ENCODE measurements at regions not wholly inside any gene's neighbourhood (a gene's known extent, or its start where the extent isn't known, plus 50 kb on each side); places are given as distances from the start of the nearest gene placed in this dataset.
"Not testable (repeated sequence)": the region's sequence is repeated elsewhere in the genome, so short reads cannot be mapped to it uniquely, and the experiment has no call there.

GRCh38 chrX:128619490-128619889, 567.3 kb upstream of the ACTRT1 start:
- DNase-seq (ENCODE audit: low spot score) = no peak

- no peak for DNase-seq (ENCODE audit: low spot score)
Measured at GRCh38 chrX:128616933-128617332, 564.7 kb upstream of the ACTRT1 start.

DNA sequence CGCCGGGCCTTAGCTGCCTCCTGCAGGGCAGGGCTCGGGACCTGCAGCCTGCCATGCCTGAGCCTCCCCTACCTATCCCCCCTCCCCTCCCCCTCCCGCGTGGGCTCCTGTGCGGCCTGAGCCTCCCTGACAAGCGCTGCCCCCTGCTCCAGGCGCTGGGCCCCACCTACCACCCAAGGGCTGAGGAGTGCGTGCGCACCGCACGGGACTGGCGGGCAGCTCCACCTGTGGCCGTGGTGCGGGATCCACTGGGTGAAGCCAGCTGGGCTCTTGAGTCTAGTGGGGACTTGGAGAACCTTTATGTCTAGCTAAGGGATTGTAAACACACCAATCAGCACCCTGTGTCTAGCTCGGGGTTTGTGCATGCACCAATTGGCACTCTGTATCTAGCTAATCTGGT, 554.6 kb upstream of the ACTRT1 start:
- not testable (repeated sequence) for DNase-seq (ENCODE audit: low spot score)

DNA sequence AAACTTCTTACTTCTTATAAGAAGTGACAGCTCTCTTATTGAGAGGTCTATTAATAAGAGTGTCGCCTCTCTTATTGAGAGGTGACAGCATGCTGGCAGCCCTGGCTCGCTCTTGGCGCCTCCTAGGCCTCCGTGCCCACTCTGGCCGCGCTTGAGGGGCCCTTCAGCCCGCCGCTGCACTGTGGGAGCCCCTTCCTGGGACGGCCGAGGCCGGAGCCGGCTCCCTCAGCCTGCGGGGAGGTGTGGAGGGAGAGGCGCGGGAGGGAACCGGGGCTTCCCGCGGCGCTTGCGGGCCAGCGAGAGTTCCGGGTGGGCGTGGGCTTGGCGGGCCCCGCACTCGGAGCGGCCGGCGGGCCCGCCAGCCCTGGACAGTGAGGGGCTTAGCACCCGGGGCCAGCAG, 554.2 kb upstream of the ACTRT1 start:
- DNase-seq (ENCODE audit: low spot score) = not testable (repeated sequence)

GRCh38 chrX:128601706-128602105, 549.5 kb upstream of the ACTRT1 start:
- no peak for DNase-seq (ENCODE audit: low spot score)

- no peak for DNase-seq (ENCODE audit: low spot score)
Measured at GRCh38 chrX:128599632-128600031, 547.4 kb upstream of the ACTRT1 start.

DNA sequence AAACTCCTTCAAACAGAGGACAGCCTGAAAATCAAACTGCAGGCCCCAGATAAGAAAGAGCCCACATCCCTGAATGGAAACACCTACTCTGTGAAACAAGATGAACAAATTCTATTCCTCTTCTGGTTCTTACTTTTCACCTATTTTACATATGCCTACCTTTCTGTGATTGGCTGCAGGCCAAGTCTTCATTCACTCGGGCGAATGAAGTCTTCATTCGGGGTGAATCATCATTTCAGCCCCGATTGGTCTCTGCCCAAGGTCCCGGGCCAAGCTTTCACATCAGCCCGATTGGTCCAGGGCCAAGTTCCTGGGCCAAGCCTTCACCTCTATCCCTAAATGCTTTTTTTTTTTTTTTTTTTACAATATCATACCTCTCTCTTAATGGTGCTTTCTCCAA, 529.8 kb upstream of the ACTRT1 start:
- DNase-seq (ENCODE audit: low spot score) = no peak

DNA sequence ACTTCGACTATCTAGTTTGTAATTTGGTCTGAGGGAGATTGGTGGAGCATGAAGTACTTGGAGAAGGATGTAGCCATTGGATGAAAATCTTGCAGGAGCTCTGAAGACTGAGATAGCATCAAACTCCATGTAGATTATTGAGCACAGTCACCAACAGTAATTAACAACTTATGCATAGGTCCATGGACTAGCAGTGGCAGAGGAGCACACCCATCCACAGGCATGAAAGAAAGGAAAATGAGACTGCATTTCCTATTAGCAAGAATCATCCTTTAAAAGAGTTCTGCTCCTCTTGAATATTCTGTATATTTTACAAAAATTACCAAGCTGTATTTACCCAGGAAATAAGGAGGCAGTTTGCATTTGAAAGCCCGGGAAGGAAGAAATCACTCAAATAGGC, 529.4 kb upstream of the ACTRT1 start:
- no peak for DNase-seq (ENCODE audit: low spot score)

DNA sequence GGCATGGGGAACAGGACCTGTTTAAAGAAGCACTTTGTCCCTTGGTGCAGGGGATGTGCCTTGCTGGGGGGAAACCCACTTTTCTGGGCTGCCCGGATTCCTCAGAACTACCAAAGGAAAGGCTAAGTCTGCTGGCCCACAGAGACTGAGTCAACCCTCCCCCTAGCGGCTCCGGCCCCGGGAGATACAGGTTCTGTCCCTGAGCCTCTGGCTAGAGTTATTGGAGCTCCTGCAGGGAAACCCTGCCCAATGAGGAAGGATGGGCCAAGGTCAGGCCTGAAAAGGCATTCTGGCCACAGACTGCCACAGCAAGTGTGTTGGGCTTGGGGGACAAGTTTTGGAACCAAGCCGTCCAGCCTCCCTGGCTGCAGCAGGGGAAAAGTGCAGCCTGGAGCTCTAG, 490.9 kb upstream of the ACTRT1 start:
- DNase-seq (ENCODE audit: low spot score) = no peak

- no peak for DNase-seq (ENCODE audit: low spot score)
Measured at GRCh38 chrX:128518508-128518907, 466.3 kb upstream of the ACTRT1 start.

- no peak for DNase-seq (ENCODE audit: low spot score)
Measured at GRCh38 chrX:128517691-128518090, 465.5 kb upstream of the ACTRT1 start.

DNA sequence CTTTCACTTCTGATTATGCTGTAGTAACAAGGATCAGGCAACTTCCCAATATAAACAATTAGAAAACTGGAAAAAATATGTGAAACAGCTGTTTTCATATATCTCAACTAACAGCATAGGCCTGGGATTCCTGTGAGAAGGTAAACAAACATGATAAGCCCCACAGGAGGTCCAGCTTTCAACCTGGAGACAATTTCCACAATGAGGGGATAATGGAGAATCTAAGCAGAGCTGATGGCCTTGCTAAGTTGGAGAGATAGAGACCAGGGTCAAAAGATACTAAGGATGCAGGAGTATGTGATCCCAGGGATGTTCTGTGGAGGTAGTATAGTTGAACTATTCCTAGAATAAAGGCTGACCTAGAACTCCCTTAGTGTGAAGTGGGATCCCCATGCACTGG, 452.3 kb upstream of the ACTRT1 start:
- no peak for DNase-seq (ENCODE audit: low spot score)

DNA sequence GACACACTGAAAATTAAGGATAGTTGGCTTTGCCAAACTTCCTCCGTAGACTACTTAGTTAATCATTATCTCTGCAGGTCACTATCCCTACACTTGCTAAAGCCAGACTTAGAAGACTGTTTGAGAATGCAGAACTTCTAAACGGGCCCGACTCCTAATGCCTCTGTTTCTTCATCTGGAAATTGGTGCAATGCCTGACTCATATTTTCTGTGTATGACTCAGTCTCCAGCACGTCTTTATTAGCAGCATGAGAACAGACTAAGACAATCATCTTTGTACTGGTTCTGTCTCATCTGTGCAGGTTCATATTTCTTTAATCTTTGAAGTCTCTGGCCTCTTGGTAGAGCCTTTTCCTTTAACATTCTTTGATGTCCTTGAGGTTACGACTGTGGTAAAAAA, 411.9 kb upstream of the ACTRT1 start:
- no peak for DNase-seq (ENCODE audit: low spot score)

- no peak for DNase-seq (ENCODE audit: low spot score)
Measured at GRCh38 chrX:128460835-128461234, 408.6 kb upstream of the ACTRT1 start.

GRCh38 chrX:128458888-128459287, 406.7 kb upstream of the ACTRT1 start:
- DNase-seq (ENCODE audit: low spot score) = no peak

DNA sequence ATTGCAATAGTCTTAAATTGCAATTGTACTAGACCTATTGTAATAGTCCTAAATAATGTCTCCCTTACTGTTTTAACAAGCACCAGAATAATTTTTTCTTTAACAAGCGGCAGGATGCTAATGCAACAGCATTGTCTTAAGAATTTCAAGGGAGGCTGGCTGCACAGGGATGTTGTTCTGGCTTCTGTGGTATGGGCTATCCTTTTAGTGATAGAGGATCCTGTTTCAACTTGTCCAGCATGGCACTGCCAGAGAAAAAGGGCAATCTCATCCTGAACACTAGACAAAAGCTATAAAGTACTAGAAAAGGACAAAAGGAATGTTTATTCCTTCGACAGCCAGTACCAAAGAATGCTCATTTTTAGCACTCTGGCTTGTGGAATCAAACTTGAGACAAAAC, 405.5 kb upstream of the ACTRT1 start:
- DNase-seq (ENCODE audit: low spot score) = no peak

DNA sequence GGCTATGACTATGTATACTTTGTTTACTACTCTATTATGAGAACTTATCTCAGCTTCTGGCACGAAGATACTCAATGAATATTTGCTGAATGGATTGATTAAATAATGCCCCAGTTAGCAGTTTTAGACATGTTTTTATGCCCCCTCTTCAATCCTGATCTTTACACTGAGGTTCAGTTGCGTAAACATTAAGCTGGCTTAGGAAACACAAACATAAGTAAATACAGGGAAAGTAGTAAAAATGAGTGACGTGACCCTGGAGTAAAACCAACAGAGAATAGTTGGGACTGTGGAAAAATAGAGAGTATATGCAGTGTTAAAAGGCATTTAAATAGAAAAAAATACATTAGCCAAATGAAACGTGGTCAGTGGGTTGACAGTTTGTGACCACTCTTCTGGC, 387.0 kb upstream of the ACTRT1 start:
- no peak for DNase-seq (ENCODE audit: low spot score)

DNA sequence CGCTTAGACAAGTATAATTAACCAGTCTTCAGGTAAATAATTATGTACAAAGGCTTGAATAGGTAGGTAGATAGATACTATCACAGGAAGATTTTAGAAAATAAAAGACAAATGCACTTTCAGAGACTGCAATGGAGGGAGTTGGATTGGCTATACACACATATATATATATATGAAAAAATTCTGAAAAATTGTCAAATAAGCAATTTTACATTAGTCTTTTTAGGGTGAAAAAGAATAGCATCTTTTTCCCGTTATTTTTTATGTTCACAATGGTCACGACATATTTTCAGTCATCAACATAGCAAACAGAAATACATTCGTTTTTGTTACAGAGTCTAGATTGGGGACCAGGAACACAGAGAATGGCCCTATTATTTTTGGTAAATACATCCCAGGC, 385.9 kb upstream of the ACTRT1 start:
- DNase-seq (ENCODE audit: low spot score) = no peak

DNA sequence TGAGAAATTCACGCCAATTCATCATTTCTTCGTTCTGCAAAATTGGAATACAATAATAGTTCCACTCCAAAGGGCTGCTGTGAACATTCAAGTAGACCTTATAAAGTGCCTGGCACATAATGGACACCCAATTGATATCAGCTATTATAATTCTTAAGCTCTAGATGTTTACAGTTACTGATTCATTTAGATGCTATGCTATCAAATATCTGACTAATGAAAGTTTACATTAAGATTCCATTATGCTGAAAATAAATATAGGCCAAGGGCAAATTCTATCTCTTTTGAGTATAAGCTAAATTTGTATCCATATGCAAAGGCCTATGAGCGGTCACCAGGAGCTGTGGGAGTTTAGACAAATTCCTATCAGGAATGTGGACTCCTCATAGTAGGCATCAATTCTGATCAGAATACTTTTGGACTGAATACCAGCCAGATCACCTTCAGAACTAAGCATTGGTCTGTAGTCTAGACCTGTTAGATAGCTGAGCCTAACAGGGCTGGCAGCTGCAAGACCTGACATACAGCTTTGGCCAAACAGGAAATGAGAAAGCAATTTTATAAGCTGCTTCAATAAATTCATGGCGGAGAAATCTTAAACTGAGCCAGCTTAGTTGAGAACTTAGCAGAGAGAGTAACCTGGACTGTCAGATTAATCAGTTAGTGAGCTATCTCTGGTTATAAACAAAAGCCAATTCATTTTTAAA, 384.3 kb upstream of the ACTRT1 start:
- DNase-seq (ENCODE audit: low spot score) = no peak

DNA sequence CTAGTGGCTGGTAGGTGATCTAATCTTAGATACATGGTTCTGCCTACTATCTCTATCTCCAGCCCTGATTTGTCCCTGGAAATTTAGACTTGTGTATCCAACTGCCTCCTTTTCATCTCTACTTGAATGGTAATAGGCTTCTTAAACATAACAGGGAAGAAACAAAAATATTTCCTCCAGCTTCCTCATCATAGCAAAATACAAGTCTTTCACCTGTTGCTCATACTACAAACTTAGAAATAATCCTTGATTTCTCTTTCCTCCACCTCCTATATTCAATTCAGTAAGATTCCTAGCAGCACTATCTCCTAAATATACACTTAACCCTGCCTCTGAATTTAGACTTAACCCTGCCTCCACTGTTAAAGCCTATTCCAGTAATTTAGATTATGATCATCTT, 373.3 kb upstream of the ACTRT1 start:
- no peak for DNase-seq (ENCODE audit: low spot score)

GRCh38 chrX:128408842-128409241, 356.6 kb upstream of the ACTRT1 start:
- DNase-seq (ENCODE audit: low spot score) = no peak

- no peak for DNase-seq (ENCODE audit: low spot score)
Measured at GRCh38 chrX:128396601-128397000, 344.4 kb upstream of the ACTRT1 start.

DNA sequence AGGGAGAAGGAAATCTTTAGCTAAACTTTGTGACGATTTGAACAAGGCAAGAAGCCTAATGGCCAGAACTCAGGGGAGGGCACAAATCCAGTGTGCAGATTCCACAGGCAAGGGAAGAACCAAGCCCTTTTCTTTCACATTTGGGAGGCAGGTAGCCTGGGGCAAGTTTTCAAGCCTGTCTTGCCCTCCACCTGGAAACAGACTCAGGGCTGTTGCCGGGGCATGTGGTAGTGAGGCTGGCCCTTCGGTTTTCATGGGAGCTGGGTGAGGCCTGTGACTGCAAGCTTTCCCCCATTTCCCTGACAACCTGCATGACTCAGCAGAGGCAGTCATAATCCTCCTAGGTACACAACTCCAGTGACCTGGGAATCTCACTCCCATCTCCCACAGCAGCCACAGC, 331.6 kb upstream of the ACTRT1 start:
- DNase-seq (ENCODE audit: low spot score) = not testable (repeated sequence)

- DNase-seq (ENCODE audit: low spot score) = no peak
Measured at GRCh38 chrX:128365492-128365891, 313.3 kb upstream of the ACTRT1 start.

All from A172 (cell line).